SU-DHL-6 (cell line): ENCODE measurements at regions not wholly inside any gene's neighbourhood (a gene's known extent, or its start where the extent isn't known, plus 50 kb on each side); places are given as distances from the start of the nearest gene placed in this dataset.

Experiments used
- EZH2phosphoT487 ChIP-seq: fragments of 200-600 bp; sonication (generic), shearing (Covaris generic); conservative IDR thresholded peaks from 2 replicates; pipeline ENCODE4 v1.6.1; 2018; ENCODE audit warnings: mild to moderate bottlenecking, antibody characterized with exemption, low read length, moderate library complexity, mixed read lengths
- TF ChIP-seq, protein P1 (sequence below): fragments of 200-600 bp; sonication (generic); IDR thresholded peaks from one replicate; pipeline ENCODE4 v1.5.1; 2017; ENCODE audit warnings: antibody characterized with exemption, mild to moderate bottlenecking, low read length, moderate library complexity; ENCODE audit not compliant: insufficient read depth, poor library complexity, severe bottlenecking

DNA sequence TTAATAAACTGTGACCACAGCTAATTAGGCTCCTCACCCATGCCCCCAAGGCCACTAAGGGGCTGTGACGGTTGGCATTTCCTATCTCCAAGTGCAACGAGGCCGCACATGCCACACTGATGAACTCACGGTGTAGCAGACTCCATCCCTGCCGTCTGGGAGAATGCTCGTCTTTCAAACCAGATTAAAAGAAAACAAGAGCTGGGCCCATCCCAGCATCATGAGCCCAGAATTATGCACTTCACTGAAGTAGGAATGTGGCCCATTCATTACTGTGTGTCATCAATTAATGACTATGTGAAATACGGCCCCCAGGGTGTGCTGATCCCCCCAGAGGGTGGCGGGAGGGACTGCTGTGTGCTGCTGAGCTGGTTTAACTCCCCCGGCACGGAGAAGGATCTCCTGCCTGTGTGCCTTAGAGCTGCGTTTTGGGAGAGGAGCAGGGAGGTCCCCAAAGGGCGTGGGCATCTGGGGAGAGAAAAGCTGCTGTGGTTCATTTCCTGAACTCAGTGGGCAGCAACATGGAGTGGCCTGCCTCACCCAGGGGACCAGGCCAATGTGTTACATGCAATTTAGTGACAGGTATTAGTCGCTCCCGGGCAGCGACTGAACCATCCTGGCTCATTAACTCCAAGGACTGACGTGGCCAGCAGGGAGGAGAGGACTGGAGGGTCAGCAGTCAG lies 194.5 kb downstream of the FOXL1 start:
- TF ChIP-seq, protein P1, sequence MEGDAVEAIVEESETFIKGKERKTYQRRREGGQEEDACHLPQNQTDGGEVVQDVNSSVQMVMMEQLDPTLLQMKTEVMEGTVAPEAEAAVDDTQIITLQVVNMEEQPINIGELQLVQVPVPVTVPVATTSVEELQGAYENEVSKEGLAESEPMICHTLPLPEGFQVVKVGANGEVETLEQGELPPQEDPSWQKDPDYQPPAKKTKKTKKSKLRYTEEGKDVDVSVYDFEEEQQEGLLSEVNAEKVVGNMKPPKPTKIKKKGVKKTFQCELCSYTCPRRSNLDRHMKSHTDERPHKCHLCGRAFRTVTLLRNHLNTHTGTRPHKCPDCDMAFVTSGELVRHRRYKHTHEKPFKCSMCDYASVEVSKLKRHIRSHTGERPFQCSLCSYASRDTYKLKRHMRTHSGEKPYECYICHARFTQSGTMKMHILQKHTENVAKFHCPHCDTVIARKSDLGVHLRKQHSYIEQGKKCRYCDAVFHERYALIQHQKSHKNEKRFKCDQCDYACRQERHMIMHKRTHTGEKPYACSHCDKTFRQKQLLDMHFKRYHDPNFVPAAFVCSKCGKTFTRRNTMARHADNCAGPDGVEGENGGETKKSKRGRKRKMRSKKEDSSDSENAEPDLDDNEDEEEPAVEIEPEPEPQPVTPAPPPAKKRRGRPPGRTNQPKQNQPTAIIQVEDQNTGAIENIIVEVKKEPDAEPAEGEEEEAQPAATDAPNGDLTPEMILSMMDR, result no peak
- TF ChIP-seq EZH2phosphoT487, result no peak
